DOHH2 (cell line): ENCODE measurements at regions not wholly inside any gene's neighbourhood (a gene's known extent, or its start where the extent isn't known, plus 50 kb on each side); places are given as distances from the start of the nearest gene placed in this dataset.
A peak's percentile ranks its signal among the peaks of the same experiment; 100 is the strongest.

Source experiments
- CTCF ChIP-seq: fragments of 200-600 bp; sonication (generic); IDR thresholded peaks from one replicate; pipeline ENCODE4 v1.5.1; 2014; ENCODE audit warnings: antibody characterized with exemption, mild to moderate bottlenecking, low read depth, low read length; ENCODE audit not compliant: poor library complexity, severe bottlenecking
- EZH2phosphoT487 ChIP-seq: fragments of 200-600 bp; sonication (generic); IDR thresholded peaks from 2 replicates; pipeline ENCODE4 v1.6.1; 2017; ENCODE audit warnings: borderline replicate concordance, mild to moderate bottlenecking, antibody characterized with exemption, low read length, moderate library complexity, mixed read lengths

GRCh38 chr1:96236156-96236739, 485.3 kb upstream of the PTBP2 start:
- TF ChIP-seq CTCF (peak; percentile 62), EZH2phosphoT487 (no peak)
